IPS DF 6.9 (cell line): ENCODE measurements at regions not wholly inside any gene's neighbourhood (a gene's known extent, or its start where the extent isn't known, plus 50 kb on each side); places are given as distances from the start of the nearest gene placed in this dataset.

Source experiments
- DNase-seq: peaks from one replicate; pipeline ENCODE4 v3.0.0-alpha.2; 2013; ENCODE audit warnings: low read depth, low spot score
- H3K27ac ChIP-seq: one replicate; pipeline ENCODE4 v1.5.1; 2013; ENCODE audit warnings: low read length, control low read depth
- H3K27me3 ChIP-seq: 2 replicates; pipeline ENCODE4 v1.6.1; 2013; ENCODE audit warnings: mild to moderate bottlenecking, low read length; ENCODE audit not compliant: control insufficient read depth, insufficient read depth
- H3K36me3 ChIP-seq: 2 replicates; pipeline ENCODE4 v1.6.1; 2013; ENCODE audit warnings: low read length; ENCODE audit not compliant: control insufficient read depth, insufficient read depth
- H3K4me1 ChIP-seq: 2 replicates; pipeline ENCODE4 v1.6.1; 2013; ENCODE audit warnings: low read length; ENCODE audit not compliant: control insufficient read depth, insufficient read depth
- H3K4me3 ChIP-seq: 2 replicates; pipeline ENCODE4 v1.5.1; 2013; ENCODE audit warnings: mild to moderate bottlenecking, low read length
- H3K9me3 ChIP-seq: 2 replicates; pipeline ENCODE4 v1.6.1; 2013; ENCODE audit warnings: low read length, inconsistent platforms; ENCODE audit not compliant: control insufficient read depth, insufficient read depth
- WGBS: extraction: QIAGEN DNeasy Blood & Tissue Kit; methylation state at CpG from one replicate; pipeline ENCODE4 v1.1.7; 2013; ENCODE audit warnings: mixed read lengths, missing lambda C conversion rate; ENCODE audit not compliant: insufficient read length, insufficient coverage; 5-methylcytosine and 5-hydroxymethylcytosine counted together

- no peak overlapping the region for H3K27ac ChIP-seq
- DNase-seq = no peak
- no peaks in the 10 kb centered on the region for H3K9me3 ChIP-seq
- no peaks in the 10 kb centered on the region for H3K27me3 ChIP-seq
- H3K4me3 ChIP-seq = no peak overlapping the region
- H3K4me1 ChIP-seq = peaks cover 1% of the 10 kb centered on the region; the same call in 1 of the 2 replicates
- 0 out of 2 replicates have a peak, but pooled peaks cover 3% of the 10 kb centered on the region for H3K36me3 ChIP-seq
Measured at GRCh38 chr10:60675236-60675635, 103.0 kb upstream of the CDK1 start.

DNA sequence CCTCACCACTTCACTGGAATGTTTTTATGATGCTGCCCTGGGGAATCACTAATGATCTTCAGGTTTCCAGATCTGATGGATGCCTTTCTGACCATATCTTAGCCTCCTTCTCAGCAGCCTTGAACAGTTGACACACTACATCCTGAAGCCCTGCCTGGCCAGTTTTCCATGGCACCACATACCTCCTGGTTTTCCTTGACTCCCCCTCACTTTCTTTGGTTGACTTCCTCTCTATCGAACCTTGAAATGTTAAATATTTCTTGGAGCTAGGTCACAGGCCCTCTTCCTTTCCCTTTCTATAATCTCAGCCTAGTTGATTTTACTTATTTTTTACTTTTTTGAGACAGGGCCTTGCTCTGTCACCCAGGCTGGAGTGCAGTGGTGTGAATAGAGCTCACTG lies 108.8 kb upstream of the CDK1 start:
- Histone ChIP-seq H3K27me3 (no peaks in the 10 kb centered on the region), H3K27ac (no peak overlapping the region), H3K36me3 (0 out of 2 replicates have a peak, but pooled peaks cover 3% of the 10 kb centered on the region), H3K4me3 (no peak overlapping the region), H3K9me3 (no peaks in the 10 kb centered on the region), H3K4me1 (no peaks in the 10 kb centered on the region)
- WGBS = no CpG with 5 or more reads among the region's 1 CpG
- no peak for DNase-seq

- no peak for DNase-seq
- Histone ChIP-seq H3K27ac (no peak overlapping the region), H3K27me3 (no peaks in the 10 kb centered on the region), H3K4me3 (no peak overlapping the region), H3K36me3 (no peaks in the 10 kb centered on the region), H3K4me1 (peaks cover 4% of the 10 kb centered on the region; the same call in 1 of the 2 replicates), H3K9me3 (no peaks in the 10 kb centered on the region)
- no CpG with 5 or more reads among the region's 2 CpGs for WGBS
Measured at GRCh38 chr10:60666221-60666620, 112.1 kb upstream of the CDK1 start.

- peaks cover 4% of the 10 kb centered on the region; the same call in 1 of the 2 replicates for H3K4me1 ChIP-seq
- no peaks in the 10 kb centered on the region for H3K9me3 ChIP-seq
- H3K36me3 ChIP-seq = no peaks in the 10 kb centered on the region
- H3K27ac ChIP-seq = no peak overlapping the region
- no CpG with 5 or more reads among the region's 4 CpGs for WGBS
- no peaks in the 10 kb centered on the region for H3K27me3 ChIP-seq
- DNase-seq = no peak
- no peak overlapping the region for H3K4me3 ChIP-seq
Measured at GRCh38 chr10:60664859-60665258, 113.4 kb upstream of the CDK1 start.

DNA sequence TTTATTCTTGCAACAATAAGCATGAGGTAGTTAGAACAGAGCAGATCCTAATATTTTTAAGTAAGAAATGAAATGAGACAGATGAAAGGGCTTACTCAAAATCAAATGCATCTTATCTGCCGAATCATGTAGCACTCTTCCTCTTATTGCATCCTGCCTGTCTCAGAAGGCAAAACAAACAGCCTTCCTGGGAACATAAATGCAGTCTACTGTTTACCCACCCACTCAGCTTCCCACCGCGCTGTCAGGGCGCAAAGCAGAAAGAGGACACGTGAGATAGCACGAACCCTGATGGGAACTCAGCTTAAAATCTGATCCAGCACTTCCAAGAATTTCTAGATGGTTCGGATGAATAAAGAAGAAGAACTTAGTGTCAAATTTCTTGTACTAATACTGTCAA lies 114.4 kb upstream of the CDK1 start:
- Histone ChIP-seq H3K9me3 (no peaks in the 10 kb centered on the region), H3K27ac (no peak overlapping the region), H3K36me3 (no peaks in the 10 kb centered on the region), H3K27me3 (no peaks in the 10 kb centered on the region), H3K4me1 (peaks cover 4% of the 10 kb centered on the region; the same call in 1 of the 2 replicates), H3K4me3 (no peak overlapping the region)
- DNase-seq = no peak
- no CpG with 5 or more reads among the region's 7 CpGs for WGBS

- DNase-seq = no peak
- no peaks in the 10 kb centered on the region for H3K27me3 ChIP-seq
- no peak overlapping the region for H3K27ac ChIP-seq
- no peaks in the 10 kb centered on the region for H3K36me3 ChIP-seq
- no peak overlapping the region for H3K4me3 ChIP-seq
- no CpG with 5 or more reads among the region's 4 CpGs for WGBS
- no peaks in the 10 kb centered on the region for H3K9me3 ChIP-seq
- peaks cover 4% of the 10 kb centered on the region; the same call in 1 of the 2 replicates for H3K4me1 ChIP-seq
Measured at GRCh38 chr10:60662917-60663614, 115.2 kb upstream of the CDK1 start.

- Histone ChIP-seq H3K36me3 (no peaks in the 10 kb centered on the region), H3K27ac (no peak overlapping the region), H3K4me3 (no peak overlapping the region), H3K9me3 (no peaks in the 10 kb centered on the region), H3K4me1 (peaks cover 5% of the 10 kb centered on the region; the same call in 1 of the 2 replicates), H3K27me3 (no peaks in the 10 kb centered on the region)
- no peak for DNase-seq
- no CpG with 5 or more reads among the region's 7 CpGs for WGBS
Measured at GRCh38 chr10:60661637-60662036, 116.6 kb upstream of the CDK1 start.

- no peak for DNase-seq
- Histone ChIP-seq H3K4me3 (no peak overlapping the region), H3K27me3 (no peaks in the 10 kb centered on the region), H3K27ac (no peak overlapping the region), H3K9me3 (no peaks in the 10 kb centered on the region), H3K36me3 (no peaks in the 10 kb centered on the region), H3K4me1 (peaks cover 5% of the 10 kb centered on the region; the same call in 1 of the 2 replicates)
- no CpG with 5 or more reads among the region's 1 CpG for WGBS
Measured at GRCh38 chr10:60660625-60661024, 117.7 kb upstream of the CDK1 start.

DNA sequence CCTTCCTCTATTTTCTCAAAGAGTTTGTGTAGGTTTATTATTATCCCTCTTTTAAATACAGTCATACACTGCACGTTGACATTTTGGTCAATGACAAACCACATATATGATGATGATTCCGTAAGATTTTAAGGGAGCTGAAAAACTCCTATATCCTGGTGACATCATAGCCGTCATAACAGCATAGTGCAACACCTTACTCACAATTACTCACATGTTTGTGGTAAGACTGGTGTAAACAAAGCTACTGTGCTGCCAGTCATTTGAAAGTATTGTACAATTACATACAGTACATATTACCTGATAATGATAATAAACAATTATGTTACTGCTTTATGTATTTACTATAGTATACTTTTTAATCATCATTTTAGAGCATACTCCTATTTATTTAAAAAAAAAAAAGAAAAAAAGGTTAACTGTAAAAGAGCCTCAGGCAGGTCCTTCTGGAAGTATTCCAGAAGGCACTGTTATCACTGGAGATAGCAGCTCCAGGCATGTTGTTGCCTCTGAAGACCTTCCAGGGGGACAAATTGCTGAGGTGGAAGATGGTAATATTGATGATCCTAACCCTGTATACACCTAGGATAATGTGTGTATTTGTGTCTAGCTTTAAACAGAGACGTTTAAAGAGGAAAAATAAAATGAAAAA lies 123.3 kb upstream of the CDK1 start:
- H3K9me3 ChIP-seq = no peaks in the 10 kb centered on the region
- no peak for DNase-seq
- no peaks in the 10 kb centered on the region for H3K36me3 ChIP-seq
- no peak overlapping the region for H3K4me3 ChIP-seq
- H3K4me1 ChIP-seq = peaks cover 6% of the 10 kb centered on the region
- no CpG with 5 or more reads among the region's 4 CpGs for WGBS
- H3K27me3 ChIP-seq = no peaks in the 10 kb centered on the region
- H3K27ac ChIP-seq = no peak overlapping the region

- Histone ChIP-seq H3K36me3 (no peaks in the 10 kb centered on the region), H3K4me3 (no peak overlapping the region), H3K27ac (no peak overlapping the region), H3K27me3 (no peaks in the 10 kb centered on the region), H3K4me1 (peaks cover 9% of the 10 kb centered on the region), H3K9me3 (no peaks in the 10 kb centered on the region)
- WGBS = no CpG with 5 or more reads among the region's 6 CpGs
- DNase-seq = no peak
Measured at GRCh38 chr10:60652628-60653027, 125.7 kb upstream of the CDK1 start.

DNA sequence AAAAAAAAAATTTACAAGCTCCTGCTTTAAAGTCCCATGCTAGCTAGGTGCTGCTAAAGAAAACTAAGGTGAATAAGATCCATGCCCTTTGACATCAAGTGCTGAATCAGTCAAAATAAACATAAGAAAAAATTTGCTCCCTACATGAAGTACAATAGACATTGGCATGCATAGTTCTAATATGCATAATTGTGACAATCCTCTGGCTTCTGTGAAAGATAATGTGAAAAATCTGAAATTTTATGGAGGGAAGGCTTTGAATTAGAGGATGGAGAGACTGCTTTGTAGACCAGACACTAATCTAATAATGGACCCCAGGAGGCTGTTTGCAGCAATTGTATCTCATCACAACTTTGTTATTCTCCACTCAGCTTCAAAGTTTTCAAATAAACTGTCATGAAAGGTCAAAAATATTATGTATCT lies 127.9 kb upstream of the CDK1 start:
- no peak overlapping the region for H3K4me3 ChIP-seq
- DNase-seq = no peak
- no peaks in the 10 kb centered on the region for H3K36me3 ChIP-seq
- H3K9me3 ChIP-seq = no peaks in the 10 kb centered on the region
- no peak overlapping the region for H3K27ac ChIP-seq
- no peaks in the 10 kb centered on the region for H3K27me3 ChIP-seq
- H3K4me1 ChIP-seq = peaks cover 8% of the 10 kb centered on the region
